SU-DHL-6 (cell line): ENCODE measurements at regions not wholly inside any gene's neighbourhood (a gene's known extent, or its start where the extent isn't known, plus 50 kb on each side); places are given as distances from the start of the nearest gene placed in this dataset.

Experiments
- H2AFZ ChIP-seq: fragments of 200-600 bp; sonication (generic); 2 replicates; pipeline ENCODE4 v1.6.1; 2014; ENCODE audit warnings: low read depth, mild to moderate bottlenecking, moderate library complexity, mixed read lengths, antibody characterized with exemption, low read length; ENCODE audit not compliant: severe bottlenecking
- H3F3A ChIP-seq: fragments of 200-600 bp; shearing (Covaris generic); 2 replicates; pipeline ENCODE4 v1.6.0; 2016; ENCODE audit warnings: antibody characterized with exemption, mild to moderate bottlenecking; ENCODE audit not compliant: insufficient read depth
- H3K27ac ChIP-seq: fragments of 200-600 bp; sonication (generic); 2 replicates; pipeline ENCODE4 v1.5.1; 2016; ENCODE audit warnings: low read depth, mild to moderate bottlenecking, low read length, moderate library complexity, mixed read lengths
- H3K27me3 ChIP-seq: fragments of 200-600 bp; sonication (generic), shearing (Covaris generic); 2 replicates; pipeline ENCODE4 v1.6.0; 2014; ENCODE audit warnings: mild to moderate bottlenecking, low read length
- H3K36me3 ChIP-seq: fragments of 200-600 bp; sonication (generic); 2 replicates; pipeline ENCODE4 v1.6.1; 2014; ENCODE audit warnings: mild to moderate bottlenecking, low read length, mixed read lengths
- H3K4me2 ChIP-seq: fragments of 300-600, 200-600 bp; shearing (Covaris generic), sonication (generic); 2 replicates; pipeline ENCODE4 v1.6.0; 2014; ENCODE audit warnings: low read length, low read depth, mild to moderate bottlenecking; ENCODE audit not compliant: poor library complexity, severe bottlenecking
- H3K4me3 ChIP-seq: fragments of 200-600 bp; sonication (generic); 2 replicates; pipeline ENCODE4 v1.5.1; 2014; ENCODE audit warnings: antibody characterized with exemption, low read length, mild to moderate bottlenecking, mixed read lengths; ENCODE audit not compliant: insufficient read depth, poor library complexity, severe bottlenecking
- H3K79me2 ChIP-seq: fragments of 200-600 bp; sonication (generic); 2 replicates; pipeline ENCODE4 v1.6.1; 2014; ENCODE audit warnings: mild to moderate bottlenecking, low read length, moderate library complexity; ENCODE audit not compliant: insufficient read depth
- H3K9ac ChIP-seq: fragments of 200-600 bp; sonication (generic); 2 replicates; pipeline ENCODE4 v1.7.0; 2014; ENCODE audit warnings: mild to moderate bottlenecking, low read length
- H3K9me2 ChIP-seq: fragments of 200-600 bp; sonication (generic); replicated peaks from 2 replicates; pipeline ENCODE4 v1.6.1; 2014; ENCODE audit warnings: low read length; ENCODE audit not compliant: insufficient read depth
- H3K9me3 ChIP-seq: fragments of 200-600 bp; sonication (generic); 2 replicates; pipeline ENCODE4 v1.6.1; 2014; ENCODE audit warnings: low read length, mixed read lengths; ENCODE audit not compliant: insufficient read depth
- H4K20me1 ChIP-seq: fragments of 200-600 bp; sonication (generic); 2 replicates; pipeline ENCODE4 v1.6.1; 2014; ENCODE audit warnings: low read depth, mild to moderate bottlenecking, antibody characterized with exemption, low read length, moderate library complexity, mixed read lengths
- CTCF ChIP-seq: fragments of 200-600 bp; sonication (generic); IDR thresholded peaks from one replicate; pipeline ENCODE4 v1.5.1; 2017; ENCODE audit warnings: antibody characterized with exemption, mild to moderate bottlenecking, low read length, moderate library complexity; ENCODE audit not compliant: insufficient read depth, poor library complexity, severe bottlenecking
- EZH2phosphoT487 ChIP-seq: fragments of 200-600 bp; sonication (generic), shearing (Covaris generic); conservative IDR thresholded peaks from 2 replicates; pipeline ENCODE4 v1.6.1; 2018; ENCODE audit warnings: mild to moderate bottlenecking, antibody characterized with exemption, low read length, moderate library complexity, mixed read lengths

- Histone ChIP-seq H4K20me1 (no peaks in the 10 kb centered on the region), H3K27me3 (no peaks in the 10 kb centered on the region), H3K79me2 (no peaks in the 10 kb centered on the region), H2AFZ (no peak overlapping the region), H3K36me3 (no peaks in the 10 kb centered on the region), H3K27ac (no peak overlapping the region), H3K4me2 (no peak overlapping the region), H3F3A (no peaks in the 10 kb centered on the region), H3K9me2 (no peaks in the 10 kb centered on the region; the same call in 1 of the 2 replicates), H3K9ac (no peak overlapping the region), H3K9me3 (peaks cover 5% of the 10 kb centered on the region; the same call in 1 of the 2 replicates), H3K4me3 (no peak overlapping the region)
- TF ChIP-seq CTCF: no peak
- no peak for TF ChIP-seq EZH2phosphoT487
Measured at GRCh38 chr21:14753466-14754258, 207.5 kb upstream of the SAMSN1 start.

GRCh38 chr21:14753069-14753465 is 207.0 kb upstream of the SAMSN1 start:
- Histone ChIP-seq H3K4me3 (no peak overlapping the region), H3K9ac (no peak overlapping the region), H2AFZ (no peak overlapping the region)

GRCh38 chr21:14752345-14752909 is 206.3 kb upstream of the SAMSN1 start:
- no peaks in the 10 kb centered on the region; the same call in 1 of the 2 replicates for H3K9me2 ChIP-seq
- no peak overlapping the region for H3K9ac ChIP-seq
- no peaks in the 10 kb centered on the region for H3K36me3 ChIP-seq
- H2AFZ ChIP-seq: no peak overlapping the region
- peaks cover 5% of the 10 kb centered on the region; the same call in 1 of the 2 replicates for H3K9me3 ChIP-seq
- H4K20me1 ChIP-seq: no peaks in the 10 kb centered on the region
- no peaks in the 10 kb centered on the region for H3K79me2 ChIP-seq
- no peak for TF ChIP-seq CTCF
- no peak for TF ChIP-seq EZH2phosphoT487
- H3F3A ChIP-seq: no peaks in the 10 kb centered on the region
- H3K27ac ChIP-seq: no peak overlapping the region
- H3K4me2 ChIP-seq: no peak overlapping the region
- H3K27me3 ChIP-seq: no peaks in the 10 kb centered on the region
- no peak overlapping the region for H3K4me3 ChIP-seq

More at GRCh38 chr21:14753069-14753465, 207.0 kb upstream of the SAMSN1 start:
- no peaks in the 10 kb centered on the region for H3K79me2 ChIP-seq
- H3K4me2 ChIP-seq: no peak overlapping the region
- peaks cover 5% of the 10 kb centered on the region; the same call in 1 of the 2 replicates for H3K9me3 ChIP-seq
- H4K20me1 ChIP-seq: no peaks in the 10 kb centered on the region
- TF ChIP-seq EZH2phosphoT487: no peak
- H3K27me3 ChIP-seq: no peaks in the 10 kb centered on the region
- H3K36me3 ChIP-seq: no peaks in the 10 kb centered on the region
- no peaks in the 10 kb centered on the region for H3F3A ChIP-seq
- H3K9me2 ChIP-seq: no peaks in the 10 kb centered on the region; the same call in 1 of the 2 replicates
- H3K27ac ChIP-seq: no peak overlapping the region
